Renal cortical epithelial cell (primary cell): ENCODE measurements at regions not wholly inside any gene's neighbourhood (a gene's known extent, or its start where the extent isn't known, plus 50 kb on each side); places are given as distances from the start of the nearest gene placed in this dataset.
"Not testable (repeated sequence)": the region's sequence is repeated elsewhere in the genome, so short reads cannot be mapped to it uniquely, and the experiment has no call there.

Source experiments
- DNase-seq: peaks from one replicate; pipeline ENCODE4 v3.0.0-alpha.2; 2011; ENCODE audit warnings: low read depth

- DNase-seq: no peak
Observed at GRCh38 chr21:38041493-38041892, 125.2 kb upstream of the KCNJ6 start.

- DNase-seq: peak; percentile 89
Observed at GRCh38 chr21:38042246-38042645, 126.0 kb upstream of the KCNJ6 start.

DNA sequence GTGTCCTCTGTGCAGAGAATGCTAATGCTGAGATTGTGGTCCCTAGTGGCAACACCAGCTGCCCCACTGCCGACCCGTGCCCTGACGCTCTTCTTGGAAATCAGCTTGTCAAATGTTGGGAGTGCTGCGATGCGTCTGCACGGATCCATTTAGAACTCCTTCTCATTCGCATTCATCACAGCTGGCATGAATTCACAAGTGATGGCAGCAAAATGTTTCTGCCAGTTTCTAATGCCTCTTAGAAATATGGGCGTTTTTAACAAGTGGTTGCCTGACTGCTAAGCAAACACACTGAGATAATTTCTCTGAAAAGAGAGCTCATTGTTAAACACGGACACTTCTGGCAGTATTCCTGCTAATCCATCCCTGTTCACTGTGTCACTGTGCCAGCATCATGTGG lies 131.9 kb upstream of the KCNJ6 start:
- DNase-seq: no peak

DNA sequence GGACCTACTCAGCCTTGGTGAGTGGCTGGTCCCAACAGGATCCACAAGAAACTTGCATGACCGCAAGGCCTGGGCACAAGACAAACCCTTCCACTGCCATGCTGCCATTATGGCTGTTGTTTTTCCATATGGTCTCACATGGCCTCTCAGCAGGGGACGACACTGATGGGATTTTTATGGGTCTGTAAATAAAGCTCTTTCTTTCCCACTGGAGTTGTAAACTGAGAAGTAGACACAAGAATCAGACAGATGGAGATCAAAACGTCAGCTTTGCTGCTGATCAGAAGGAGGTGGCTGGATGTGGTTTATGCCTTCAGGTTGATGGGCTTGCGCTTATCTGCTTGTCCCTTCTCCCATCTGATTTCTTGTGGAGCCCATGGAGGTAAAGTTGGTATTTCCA lies 138.1 kb upstream of the KCNJ6 start:
- no peak for DNase-seq

DNA sequence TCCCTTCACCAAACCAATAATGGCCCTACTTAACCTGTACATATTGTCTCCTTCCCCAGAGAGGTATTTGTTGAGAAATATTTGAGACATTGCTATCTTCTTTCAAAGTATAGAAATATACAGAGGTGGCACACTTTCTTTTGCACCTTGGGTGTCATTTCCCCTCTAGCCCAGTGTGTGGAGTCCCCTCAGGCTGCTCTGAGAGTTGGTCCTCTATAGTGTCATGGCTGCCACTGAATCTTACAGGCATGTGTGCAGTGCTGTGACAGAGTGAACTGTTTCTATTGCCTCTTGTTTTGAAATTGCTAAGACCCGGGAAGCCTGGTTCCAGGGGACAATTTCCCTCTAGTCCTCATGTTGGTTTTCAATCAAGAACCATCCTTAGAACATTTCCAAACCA lies 140.2 kb upstream of the KCNJ6 start:
- DNase-seq: no peak

DNA sequence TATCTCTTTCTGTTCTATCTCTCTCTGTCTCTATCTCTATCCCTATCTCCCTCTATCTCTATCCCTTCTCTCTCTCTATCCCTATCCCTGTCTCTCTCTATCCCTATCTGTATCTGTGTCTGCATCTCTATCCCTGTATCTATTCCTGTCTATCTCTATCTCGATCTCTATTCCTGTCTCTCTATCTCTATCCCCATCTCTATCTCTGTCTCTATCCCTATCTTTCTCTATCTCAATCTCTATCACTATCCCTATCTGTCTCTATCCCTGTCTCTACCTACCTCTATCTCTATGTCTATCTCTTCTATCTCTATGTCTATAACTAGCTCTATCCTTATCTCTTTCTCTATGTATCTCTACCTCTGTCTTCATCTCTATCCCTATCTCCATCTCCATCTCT lies 141.4 kb upstream of the KCNJ6 start:
- no peak for DNase-seq

DNA sequence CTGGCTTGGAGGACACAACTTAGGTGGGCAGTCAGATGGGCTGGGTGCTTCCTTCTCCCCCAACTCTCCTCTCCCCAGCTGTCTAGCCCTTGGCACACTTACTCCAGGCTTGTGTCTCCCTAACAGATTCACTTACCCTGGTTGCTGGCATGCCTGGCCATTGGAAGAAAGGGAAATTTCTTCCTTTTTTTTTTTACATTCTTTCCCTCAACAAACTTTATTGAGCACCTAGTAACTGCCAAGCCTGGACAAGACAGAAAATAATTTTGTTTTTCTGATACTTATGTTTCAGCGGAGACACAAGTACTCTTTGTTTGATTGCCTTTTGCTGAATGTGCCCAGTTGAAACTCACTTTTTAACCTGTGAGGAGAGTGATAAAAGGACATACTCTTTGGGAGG lies 144.3 kb upstream of the KCNJ6 start:
- no peak for DNase-seq

GRCh38 chr21:38067086-38067739 lies 151.0 kb upstream of the KCNJ6 start:
- DNase-seq: no peak

DNA sequence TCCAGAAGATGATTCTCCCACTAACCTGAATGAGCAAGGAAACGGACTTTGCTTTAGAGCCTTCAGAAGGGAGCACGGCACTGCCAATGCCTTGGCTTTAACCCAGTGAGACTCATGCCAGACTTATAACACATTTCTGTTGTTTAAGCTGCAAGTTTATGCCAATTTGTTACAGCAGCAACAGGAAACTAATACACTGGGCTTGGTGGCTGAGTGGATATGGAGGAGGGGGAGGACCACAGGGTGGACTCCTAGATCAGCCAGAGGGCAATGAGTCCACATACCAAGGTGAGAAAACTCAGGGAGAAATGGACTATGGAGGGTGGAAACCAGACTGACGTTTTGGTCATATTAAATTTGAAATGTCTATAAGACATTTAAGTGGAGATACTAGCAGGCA lies 156.2 kb upstream of the KCNJ6 start:
- no peak for DNase-seq

DNA sequence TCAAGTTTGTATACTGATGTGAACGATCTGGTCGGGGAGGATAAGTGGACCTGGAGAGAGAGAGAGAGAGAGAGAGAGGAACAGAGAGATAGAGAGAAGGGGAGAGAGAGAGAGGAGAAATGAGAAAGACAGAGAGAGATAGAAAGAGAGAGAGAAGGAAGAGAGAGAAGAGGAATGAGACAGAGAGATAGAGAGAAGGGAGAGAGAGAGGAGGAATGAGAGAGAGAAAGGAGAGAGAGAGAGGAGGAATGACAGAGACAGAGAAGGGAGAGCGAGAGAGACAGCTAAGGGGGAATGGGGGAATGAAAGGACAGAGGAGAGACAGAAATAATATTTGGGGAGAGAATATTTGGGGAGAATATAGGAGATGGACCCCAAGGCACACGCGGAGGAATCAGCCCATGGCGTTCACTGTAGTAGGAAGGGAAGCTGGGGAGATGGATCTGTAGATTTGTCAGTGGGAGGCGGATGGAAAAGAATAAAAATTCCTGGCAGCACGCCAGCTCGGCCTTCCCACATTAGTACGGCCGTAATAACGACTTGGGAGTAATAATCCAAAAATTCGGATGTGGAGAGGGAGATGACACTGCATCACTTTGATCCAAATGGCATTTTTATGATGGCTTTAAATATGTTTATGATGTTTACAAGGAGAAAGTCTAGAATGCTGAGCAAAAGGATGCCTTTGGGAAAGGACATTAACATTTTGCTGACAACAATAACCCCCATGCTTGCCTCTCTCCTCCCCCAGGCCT lies 159.8 kb upstream of the KCNJ6 start:
- DNase-seq: no peak

DNA sequence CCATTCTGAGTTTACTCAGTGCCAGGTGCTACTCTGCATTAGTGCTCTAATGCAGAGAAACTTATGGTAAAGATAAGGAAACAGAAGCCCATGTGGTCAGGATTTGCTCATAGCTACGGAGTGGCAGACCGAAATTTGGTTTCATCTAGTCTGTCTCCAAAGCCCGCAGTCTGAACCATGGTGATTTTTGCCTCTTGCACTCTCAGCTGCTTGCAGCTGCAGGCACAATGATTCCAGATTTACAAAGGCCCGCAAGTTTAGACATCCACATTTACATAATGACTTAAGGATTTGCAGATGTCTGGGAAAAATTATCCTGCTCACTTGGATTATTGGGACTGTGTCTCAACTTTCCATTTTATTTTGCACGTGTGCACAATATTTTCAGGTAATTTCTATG lies 161.3 kb upstream of the KCNJ6 start:
- DNase-seq: no peak

DNA sequence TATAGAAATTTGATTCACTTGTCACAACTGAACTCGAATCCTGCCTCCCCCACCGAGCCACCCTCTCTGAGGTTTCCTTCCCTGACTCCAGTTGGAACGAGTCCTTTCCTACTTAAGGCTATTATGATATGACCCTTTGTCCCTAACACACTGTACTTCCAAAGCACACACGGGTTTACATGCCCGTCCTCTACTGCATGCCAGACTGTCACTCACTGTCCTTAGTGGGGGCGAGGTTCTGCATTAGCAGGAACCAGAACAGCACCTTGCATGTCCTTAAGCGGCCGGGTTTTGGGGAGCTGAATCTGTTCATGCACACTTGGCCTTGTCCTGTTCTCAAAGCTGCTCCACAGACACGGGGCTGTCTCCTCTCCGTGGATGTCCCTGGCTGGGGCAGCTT lies 164.6 kb upstream of the KCNJ6 start:
- DNase-seq: no peak

- no peak for DNase-seq
Observed at GRCh38 chr21:38081708-38082107, 165.5 kb upstream of the KCNJ6 start.

DNA sequence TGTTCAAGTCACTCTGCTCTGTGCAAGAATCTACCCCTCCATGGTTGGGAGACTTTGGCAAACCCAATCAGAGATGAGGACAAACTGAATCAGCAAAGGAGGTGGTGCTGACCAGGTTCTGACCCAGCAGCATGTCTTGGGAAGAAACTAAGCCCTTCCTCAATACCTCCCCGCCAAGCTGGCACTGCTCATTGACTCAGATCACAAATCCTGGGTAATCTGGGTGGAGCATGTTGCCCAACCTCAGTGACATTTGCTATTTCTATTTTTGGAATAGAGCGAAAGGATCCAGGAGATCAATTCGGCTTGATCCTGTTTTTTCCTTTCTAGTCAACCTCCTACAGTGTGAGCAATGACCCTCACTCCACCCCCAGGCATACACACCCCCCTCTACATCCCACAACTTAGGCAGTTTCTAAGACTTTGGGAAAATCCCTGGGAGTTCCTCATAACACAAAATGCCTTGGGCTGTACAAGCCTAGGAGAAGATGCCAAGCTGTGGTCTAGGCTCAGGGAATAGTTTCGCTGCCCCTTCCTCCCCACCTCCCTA lies 166.8 kb upstream of the KCNJ6 start:
- DNase-seq: peak; percentile 40

GRCh38 chr21:38083535-38083934 lies 167.3 kb upstream of the KCNJ6 start:
- no peak for DNase-seq

DNA sequence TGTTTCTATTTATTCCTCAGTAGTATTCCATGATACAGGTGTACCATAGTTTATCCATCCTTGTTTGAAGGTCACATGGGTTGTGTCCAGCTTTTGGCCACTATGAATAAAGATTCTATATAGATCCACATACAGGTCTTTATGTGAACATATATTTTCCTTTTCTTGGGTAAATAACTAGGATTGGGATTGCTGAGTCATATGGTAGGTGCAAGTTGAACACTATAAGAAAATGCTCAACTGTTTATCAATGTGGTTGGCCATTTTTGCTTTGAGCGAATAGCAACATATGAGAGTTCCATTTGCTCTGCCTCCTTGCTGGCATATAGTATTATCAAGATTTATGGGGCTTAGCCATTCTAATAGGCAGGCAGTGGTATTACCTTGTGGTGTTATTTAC lies 170.2 kb upstream of the KCNJ15 start:
- no peak for DNase-seq

DNA sequence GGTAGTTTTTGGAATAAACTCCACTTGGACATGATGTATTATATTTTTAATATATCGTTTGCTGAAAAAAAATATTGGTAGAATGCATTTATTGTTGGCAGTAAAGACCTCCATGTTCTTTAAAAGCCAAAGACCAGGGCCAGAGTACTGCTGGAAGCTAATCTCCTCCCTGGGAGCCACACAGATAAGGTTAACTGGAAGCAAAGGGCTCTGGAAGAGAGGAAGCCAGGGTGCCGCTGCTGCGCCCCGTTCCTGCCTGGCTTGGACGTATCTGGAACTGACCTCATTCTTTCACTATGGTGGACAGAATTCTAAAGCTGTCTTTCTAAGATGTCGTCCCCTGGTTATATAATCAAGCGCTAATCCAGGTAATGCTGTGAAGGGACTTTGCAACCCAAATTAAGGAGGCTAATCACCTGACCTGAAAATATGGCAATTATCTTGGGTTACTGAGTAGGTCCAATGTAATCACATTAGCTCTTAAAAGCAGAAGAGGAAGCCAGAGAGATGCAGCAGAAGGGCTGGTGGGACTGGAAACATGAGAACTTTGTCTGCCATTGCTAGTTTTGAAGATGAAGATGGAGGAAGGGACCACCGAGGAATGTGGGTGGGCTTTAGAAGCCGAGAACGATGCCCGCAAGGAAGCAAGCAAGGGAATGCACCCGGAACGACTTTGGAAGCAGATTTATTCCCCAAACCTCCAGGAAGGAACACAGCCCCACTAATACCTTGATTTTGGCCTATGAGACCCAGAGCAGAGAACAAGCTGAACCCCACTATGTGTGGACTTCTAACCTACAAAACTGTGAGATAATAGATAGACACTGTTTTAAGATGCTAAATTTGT lies 167.7 kb upstream of the KCNJ15 start:
- no peak for DNase-seq

DNA sequence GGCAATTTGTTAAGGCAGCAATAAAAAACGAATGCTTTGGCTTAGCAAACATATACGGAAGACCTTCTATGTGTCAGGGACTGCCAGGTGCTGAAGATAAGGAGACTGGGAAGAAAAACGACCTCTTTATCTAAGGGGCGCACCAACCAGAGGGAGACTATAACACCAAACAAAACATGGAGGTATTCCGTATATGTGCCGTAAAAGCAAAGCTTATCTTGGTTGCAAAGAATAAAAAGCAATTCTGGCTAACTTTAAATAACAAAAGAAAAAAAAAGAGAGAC lies 167.1 kb upstream of the KCNJ15 start:
- DNase-seq: no peak

GRCh38 chr21:38091061-38091460 lies 165.7 kb upstream of the KCNJ15 start:
- not testable (repeated sequence) for DNase-seq

DNA sequence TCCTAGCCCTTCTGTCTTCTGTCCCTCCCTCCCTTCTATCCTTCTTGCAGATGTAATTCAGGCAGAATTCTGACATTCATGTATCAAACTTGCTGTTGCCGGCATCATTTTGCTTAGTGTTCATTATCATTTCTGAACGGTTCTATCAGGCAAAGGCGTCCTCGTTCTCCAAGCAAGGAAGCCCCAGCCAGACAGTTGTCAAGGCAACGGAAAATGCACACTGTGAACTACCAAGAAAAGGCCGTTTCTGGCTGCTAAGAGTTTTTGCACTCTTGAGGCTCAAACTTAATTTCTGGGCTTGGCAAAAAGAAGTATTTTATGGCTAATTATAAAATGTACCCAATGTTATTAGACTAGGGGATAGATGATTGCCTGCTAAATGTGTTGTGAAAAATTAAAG lies 164.7 kb upstream of the KCNJ15 start:
- no peak for DNase-seq

DNA sequence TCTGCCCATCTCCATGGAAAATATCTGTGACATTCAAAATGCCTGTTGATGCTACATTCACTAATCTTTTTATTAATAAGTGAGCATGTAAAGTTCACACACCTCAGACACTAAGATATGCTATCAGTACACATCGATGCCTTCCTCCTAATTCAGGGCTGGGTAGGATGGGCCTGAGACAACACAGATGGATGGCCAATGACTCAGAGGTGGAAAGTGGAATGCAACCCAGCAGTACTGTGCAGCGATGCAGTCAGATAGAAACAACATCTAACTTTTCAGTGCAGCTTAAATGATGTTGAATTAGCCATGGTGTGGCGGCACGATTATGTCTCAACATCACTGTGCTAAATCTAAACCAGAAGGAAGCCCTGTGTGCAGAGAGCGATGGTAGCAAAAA lies 161.6 kb upstream of the KCNJ15 start:
- peak; percentile 52 for DNase-seq

DNA sequence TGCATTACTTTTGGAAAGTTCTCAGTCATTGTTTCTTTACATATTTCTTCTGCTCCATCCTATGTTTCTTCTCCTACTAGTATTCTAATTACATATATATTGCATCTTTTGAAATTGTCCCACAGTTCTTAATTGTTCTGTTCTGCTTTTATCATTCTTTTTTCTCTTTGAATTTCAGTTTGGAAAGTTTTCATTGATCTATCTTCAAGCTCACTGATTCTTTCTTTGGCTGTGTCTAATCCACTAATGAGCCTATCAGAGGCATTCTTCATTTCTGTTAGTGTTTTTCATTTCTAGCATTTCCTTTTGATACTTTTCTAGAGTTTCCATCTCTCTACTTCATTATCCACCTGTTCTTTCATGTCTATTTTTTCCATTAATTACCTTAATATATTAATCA lies 159.0 kb upstream of the KCNJ15 start:
- no peak for DNase-seq
